Upper lobe of right lung (tissue), 1 donor: ENCODE measurements at regions not wholly inside any gene's neighbourhood (a gene's known extent, or its start where the extent isn't known, plus 50 kb on each side); places are given as distances from the start of the nearest gene placed in this dataset.

Experiments used
- ATAC-seq: fragments of 200-7000 bp; cut with Tn5 transposase; one replicate; pipeline ENCODE4 v1.9.1; 2020; ENCODE audit warnings: mild to moderate bottlenecking, moderate library complexity
- DNase-seq: peaks from one replicate; pipeline ENCODE4 v3.0.0-alpha.2; 2020
- H3K27ac ChIP-seq: fragments of 200-600 bp; one replicate; pipeline ENCODE4 v1.8.0; 2022
- H3K27me3 ChIP-seq: fragments of 200-600 bp; one replicate; pipeline ENCODE4 v1.8.0; 2022; ENCODE audit warnings: mild to moderate bottlenecking
- H3K36me3 ChIP-seq: fragments of 200-600 bp; one replicate; pipeline ENCODE4 v1.8.0; 2022
- H3K4me1 ChIP-seq: fragments of 200-600 bp; one replicate; pipeline ENCODE4 v1.8.0; 2022
- H3K4me3 ChIP-seq: fragments of 200-600 bp; one replicate; pipeline ENCODE4 v1.8.0; 2022; ENCODE audit warnings: mild to moderate bottlenecking
- H3K9me3 ChIP-seq: fragments of 200-600 bp; one replicate; pipeline ENCODE4 v1.8.0; 2022
- CTCF ChIP-seq: fragments of 200-600 bp; IDR thresholded peaks from one replicate; pipeline ENCODE4 v1.8.0; 2022; ENCODE audit warnings: antibody characterized with exemption
- intact Hi-C: fragments of 100-400 bp; cut with DNase I; formaldehyde crosslinking; loops from one replicate; pipeline ENCODE4 v1.11.0; 2022
- donor health status: DM: no; HTN: yes; CAD: no; lungs with severe emphysema.

- no peak for TF ChIP-seq CTCF
- intact Hi-C loops = no loop called here
- H3K36me3 ChIP-seq = no peaks in the 10 kb centered on the region
Measured at GRCh38 chr6:126605089-126605488, 265.2 kb downstream of the CENPW start.

GRCh38 chr6:126607289-126607688 is 267.4 kb downstream of the CENPW start:
- intact Hi-C loops = no loop called here
- no peak for DNase-seq
- H3K9me3 ChIP-seq = no peaks in the 10 kb centered on the region
- no peak overlapping the region for H3K27ac ChIP-seq
- H3K27me3 ChIP-seq = no peaks in the 10 kb centered on the region
- no peak for ATAC-seq
- no peak overlapping the region for H3K4me3 ChIP-seq
- no peaks in the 10 kb centered on the region for H3K4me1 ChIP-seq
- TF ChIP-seq CTCF = no peak
- H3K36me3 ChIP-seq = no peaks in the 10 kb centered on the region

More at GRCh38 chr6:126605089-126605488, 265.2 kb downstream of the CENPW start:
- ATAC-seq (no peak), DNase-seq (no peak)
- Histone ChIP-seq H3K27me3 (no peaks in the 10 kb centered on the region), H3K9me3 (no peaks in the 10 kb centered on the region), H3K4me1 (no peaks in the 10 kb centered on the region), H3K27ac (no peak overlapping the region), H3K4me3 (no peak overlapping the region)

- no peak overlapping the region for H3K27ac ChIP-seq
- no peaks in the 10 kb centered on the region for H3K36me3 ChIP-seq
- intact Hi-C loops = no loop called here
- H3K9me3 ChIP-seq = no peaks in the 10 kb centered on the region
- H3K27me3 ChIP-seq = no peaks in the 10 kb centered on the region
- H3K4me1 ChIP-seq = no peaks in the 10 kb centered on the region
- no peak for ATAC-seq
- TF ChIP-seq CTCF = no peak
- no peak for DNase-seq
- no peak overlapping the region for H3K4me3 ChIP-seq
Measured at GRCh38 chr6:126608681-126609080, 268.8 kb downstream of the CENPW start.

GRCh38 chr6:126614642-126615504 is 275.0 kb downstream of the CENPW start:
- Histone ChIP-seq H3K36me3 (no peaks in the 10 kb centered on the region), H3K4me1 (no peaks in the 10 kb centered on the region), H3K27ac (no peak overlapping the region), H3K4me3 (no peak overlapping the region), H3K27me3 (no peaks in the 10 kb centered on the region), H3K9me3 (no peaks in the 10 kb centered on the region)
- ATAC-seq (no peak), DNase-seq (no peak)
- intact Hi-C loops = no loop called here
- no peak for TF ChIP-seq CTCF

- intact Hi-C loops = no loop called here
- no peak overlapping the region for H3K27ac ChIP-seq
- TF ChIP-seq CTCF = no peak
- DNase-seq = no peak
- H3K36me3 ChIP-seq = no peaks in the 10 kb centered on the region
- no peak for ATAC-seq
- H3K9me3 ChIP-seq = no peaks in the 10 kb centered on the region
- H3K4me3 ChIP-seq = no peak overlapping the region
- H3K27me3 ChIP-seq = no peaks in the 10 kb centered on the region
- H3K4me1 ChIP-seq = no peaks in the 10 kb centered on the region
Measured at GRCh38 chr6:126616866-126617265, 277.0 kb downstream of the CENPW start.
